Mesendoderm (in vitro differentiated cells): ENCODE measurements at regions not wholly inside any gene's neighbourhood (a gene's known extent, or its start where the extent isn't known, plus 50 kb on each side); places are given as distances from the start of the nearest gene placed in this dataset.
A peak's percentile ranks its signal among the peaks of the same experiment; 100 is the strongest.

Experiments
- DNase-seq: peaks from one replicate; pipeline ENCODE4 v3.0.0; 2013
- H2AK5ac ChIP-seq: 2 replicates; pipeline ENCODE4 v1.6.1; 2013; ENCODE audit warnings: low read length, inconsistent platforms
- H2BK120ac ChIP-seq: 2 replicates; pipeline ENCODE4 v1.6.1; 2013; ENCODE audit warnings: low read depth, mild to moderate bottlenecking, low read length, moderate library complexity, mixed read lengths
- H2BK15ac ChIP-seq: replicated peaks from 2 replicates; pipeline ENCODE4 v1.6.1; 2013; ENCODE audit warnings: low read depth, mild to moderate bottlenecking, moderate library complexity
- H2BK5ac ChIP-seq: 2 replicates; pipeline ENCODE4 v1.6.1; 2013; ENCODE audit warnings: low read length, inconsistent platforms
- H3K18ac ChIP-seq: 2 replicates; pipeline ENCODE4 v1.6.1; 2013; ENCODE audit warnings: mild to moderate bottlenecking, low read length, mixed read lengths
- H3K23ac ChIP-seq: one replicate; pipeline ENCODE4 v1.6.1; 2013; ENCODE audit warnings: low read length
- H3K27ac ChIP-seq: 2 replicates; pipeline ENCODE4 v1.5.1; 2013; ENCODE audit warnings: low read depth, mild to moderate bottlenecking, inconsistent platforms, low read length, moderate library complexity
- H3K27me3 ChIP-seq: 2 replicates; pipeline ENCODE4 v1.6.1; 2013; ENCODE audit warnings: low read length, control low read depth, mild to moderate bottlenecking, inconsistent platforms; ENCODE audit not compliant: insufficient read depth, poor library complexity
- H3K36me3 ChIP-seq: 2 replicates; pipeline ENCODE4 v1.6.1; 2013; ENCODE audit warnings: low read length, inconsistent platforms; ENCODE audit not compliant: control insufficient read depth, insufficient read depth
- H3K4ac ChIP-seq: one replicate; pipeline ENCODE4 v1.6.1; 2013; ENCODE audit warnings: low read depth, mild to moderate bottlenecking, low read length, moderate library complexity
- H3K4me1 ChIP-seq: 2 replicates; pipeline ENCODE4 v1.6.1; 2013; ENCODE audit warnings: low read depth, low read length, inconsistent platforms; ENCODE audit not compliant: control insufficient read depth
- H3K4me2 ChIP-seq: 2 replicates; pipeline ENCODE4 v1.6.1; 2013; ENCODE audit warnings: low read length
- H3K4me3 ChIP-seq: 2 replicates; pipeline ENCODE4 v1.5.1; 2013; ENCODE audit warnings: mild to moderate bottlenecking, low read length
- H3K56ac ChIP-seq: one replicate; pipeline ENCODE4 v1.6.1; 2013; ENCODE audit warnings: low read length
- H3K79me1 ChIP-seq: 2 replicates; pipeline ENCODE4 v1.6.1; 2013; ENCODE audit warnings: low read length, inconsistent platforms
- H3K79me2 ChIP-seq: 2 replicates; pipeline ENCODE4 v1.6.1; 2013; ENCODE audit warnings: mild to moderate bottlenecking, low read length; ENCODE audit not compliant: control insufficient read depth, insufficient read depth
- H3K9ac ChIP-seq: 2 replicates; pipeline ENCODE4 v1.6.1; 2013; ENCODE audit warnings: low read length, inconsistent platforms
- H4K5ac ChIP-seq: one replicate; pipeline ENCODE4 v1.6.1; 2013; ENCODE audit warnings: low read length
- H4K8ac ChIP-seq: one replicate; pipeline ENCODE4 v1.6.1; 2013; ENCODE audit warnings: low read depth, mild to moderate bottlenecking, control low read depth, low read length, moderate library complexity
- WGBS: extraction: QIAGEN DNeasy Blood & Tissue Kit; methylation state at CpG from one replicate; pipeline ENCODE4 v1.1.7; 2013; ENCODE audit warnings: low lambda C conversion rate, missing lambda C conversion rate; ENCODE audit not compliant: insufficient coverage; ENCODE audit errors: extremely low coverage; 5-methylcytosine and 5-hydroxymethylcytosine counted together

- no CpG with 5 or more reads among the region's 2 CpGs for WGBS
- no peak overlapping the region for H3K27ac ChIP-seq
- H3K9ac ChIP-seq: no peak overlapping the region
- H2AK5ac ChIP-seq: no peak overlapping the region
- no peaks in the 10 kb centered on the region for H3K36me3 ChIP-seq
- H3K4me2 ChIP-seq: no peak overlapping the region
- no peak overlapping the region for H4K8ac ChIP-seq
- no peak for DNase-seq
- H3K18ac ChIP-seq: no peak overlapping the region
- H3K23ac ChIP-seq: peak overlapping the region; percentile 29
- H2BK5ac ChIP-seq: no peak overlapping the region
- H3K79me1 ChIP-seq: no peaks in the 10 kb centered on the region
- no peak overlapping the region for H2BK120ac ChIP-seq
- no peak overlapping the region for H3K4ac ChIP-seq
- H3K56ac ChIP-seq: no peak overlapping the region
- no peaks in the 10 kb centered on the region for H3K27me3 ChIP-seq
- H3K4me1 ChIP-seq: peaks cover 7% of the 10 kb centered on the region
- H2BK15ac ChIP-seq: no peak overlapping the region
- no peak overlapping the region for H4K5ac ChIP-seq
- no peak overlapping the region for H3K4me3 ChIP-seq
- H3K79me2 ChIP-seq: no peaks in the 10 kb centered on the region
These were observed 110.9 kb upstream of the APP start for GRCh38 chr21:26281506-26281905.

- Histone ChIP-seq H3K79me2 (no peaks in the 10 kb centered on the region), H3K4me3 (no peak overlapping the region), H2BK15ac (no peak overlapping the region), H3K4me2 (no peak overlapping the region), H4K8ac (no peak overlapping the region), H3K27ac (no peak overlapping the region), H3K9ac (no peak overlapping the region), H2BK120ac (no peak overlapping the region), H3K79me1 (no peaks in the 10 kb centered on the region), H3K56ac (no peak overlapping the region), H4K5ac (no peak overlapping the region), H3K36me3 (no peaks in the 10 kb centered on the region), H3K18ac (no peak overlapping the region), H3K4me1 (peaks cover 7% of the 10 kb centered on the region), H2BK5ac (no peak overlapping the region), H2AK5ac (no peak overlapping the region), H3K27me3 (no peaks in the 10 kb centered on the region), H3K4ac (no peak overlapping the region), H3K23ac (no peak overlapping the region)
- peak; percentile 41 for DNase-seq
- WGBS: no CpG with 5 or more reads among the region's 3 CpGs
These were observed 110.2 kb upstream of the APP start for GRCh38 chr21:26280775-26281174.

- WGBS: 100% methylated on average over 1 of the region's 5 CpGs
These were observed 109.6 kb upstream of the APP start for GRCh38 chr21:26280148-26280547.

GRCh38 chr21:26275801-26276200 lies 105.2 kb upstream of the APP start:
- Histone ChIP-seq H3K27ac (no peak overlapping the region), H2BK5ac (no peak overlapping the region), H2BK120ac (no peak overlapping the region), H3K9ac (no peak overlapping the region), H3K56ac (no peak overlapping the region), H2AK5ac (no peak overlapping the region), H3K36me3 (no peaks in the 10 kb centered on the region), H3K79me1 (no peaks in the 10 kb centered on the region), H3K4me1 (peaks cover 1% of the 10 kb centered on the region), H3K18ac (no peak overlapping the region), H3K4me3 (no peak overlapping the region), H4K8ac (no peak overlapping the region), H3K23ac (no peak overlapping the region), H2BK15ac (no peak overlapping the region), H3K4me2 (no peak overlapping the region), H3K4ac (no peak overlapping the region), H3K27me3 (no peaks in the 10 kb centered on the region), H3K79me2 (no peaks in the 10 kb centered on the region), H4K5ac (no peak overlapping the region)
- WGBS: no CpG with 5 or more reads among the region's 1 CpG
- no peak for DNase-seq

More at GRCh38 chr21:26280148-26280547, 109.6 kb upstream of the APP start:
- Histone ChIP-seq H4K5ac (no peak overlapping the region), H3K27me3 (no peaks in the 10 kb centered on the region), H3K18ac (no peak overlapping the region), H2BK120ac (no peak overlapping the region), H3K56ac (no peak overlapping the region), H3K4ac (no peak overlapping the region), H3K36me3 (no peaks in the 10 kb centered on the region), H4K8ac (no peak overlapping the region), H3K27ac (no peak overlapping the region), H3K23ac (no peak overlapping the region), H3K4me2 (no peak overlapping the region), H2BK5ac (no peak overlapping the region), H3K9ac (no peak overlapping the region), H2BK15ac (no peak overlapping the region), H3K79me2 (no peaks in the 10 kb centered on the region), H3K4me1 (peaks cover 7% of the 10 kb centered on the region), H3K4me3 (no peak overlapping the region), H2AK5ac (no peak overlapping the region), H3K79me1 (no peaks in the 10 kb centered on the region)
- DNase-seq: no peak

- Histone ChIP-seq H4K8ac (no peak overlapping the region), H2BK15ac (no peak overlapping the region), H3K4me2 (no peak overlapping the region), H3K23ac (no peak overlapping the region), H2BK120ac (no peak overlapping the region), H4K5ac (no peak overlapping the region), H3K79me1 (no peaks in the 10 kb centered on the region), H3K79me2 (no peaks in the 10 kb centered on the region), H3K56ac (no peak overlapping the region), H3K27me3 (no peaks in the 10 kb centered on the region), H3K4me1 (no peaks in the 10 kb centered on the region), H3K36me3 (no peaks in the 10 kb centered on the region), H3K9ac (no peak overlapping the region), H3K4me3 (no peak overlapping the region), H3K27ac (no peak overlapping the region), H3K18ac (no peak overlapping the region), H2AK5ac (no peak overlapping the region), H2BK5ac (no peak overlapping the region), H3K4ac (no peak overlapping the region)
- peak; percentile 11 for DNase-seq
These were observed 103.2 kb upstream of the APP start for GRCh38 chr21:26273686-26274313.

- Histone ChIP-seq H3K4ac (no peak overlapping the region), H4K8ac (no peak overlapping the region), H2BK5ac (no peak overlapping the region), H4K5ac (no peak overlapping the region), H2BK120ac (no peak overlapping the region), H3K27me3 (no peaks in the 10 kb centered on the region), H3K4me2 (no peak overlapping the region), H2AK5ac (no peak overlapping the region), H3K4me3 (no peak overlapping the region), H3K4me1 (no peaks in the 10 kb centered on the region), H3K79me2 (no peaks in the 10 kb centered on the region), H3K9ac (no peak overlapping the region), H3K79me1 (no peaks in the 10 kb centered on the region), H3K23ac (no peak overlapping the region), H3K18ac (no peak overlapping the region), H3K36me3 (no peaks in the 10 kb centered on the region), H3K56ac (no peak overlapping the region), H2BK15ac (no peak overlapping the region), H3K27ac (no peak overlapping the region)
- no CpG with 5 or more reads among the region's 4 CpGs for whole genome bisulfite sequencing
- no peak for DNase-seq
These were observed 96.8 kb upstream of the APP start for GRCh38 chr21:26267389-26267788.
